ENCODE measurements at regions not wholly inside any gene's neighbourhood (a gene's known extent, or its start where the extent isn't known, plus 50 kb on each side); places are given as distances from the start of the nearest gene placed in this dataset.

GRCh38 chr3:78285032-78285728, 1245.3 kb downstream of the ROBO2 start:
- H2AFZ ChIP-seq (ENCODE audit: low read length), result no peak overlapping the region
- WGBS (ENCODE audit: low lambda C conversion rate), result 30% methylated on average over 6 of the region's 6 CpGs
- FAIRE-seq (no peak), ATAC-seq (no peak), DNase-seq (ENCODE audit: low spot score) (no peak)
- no peaks in the 10 kb centered on the region for H3K4me1 ChIP-seq (ENCODE audit: insufficient read depth, low read length)
- ChIA-PET POLR2A (no interaction called here), CTCF (ENCODE audit: low intra/inter-chr PET ratio, low total read pairs) (no interaction called here)
- H3K9ac ChIP-seq (ENCODE audit: insufficient read depth, low read depth, low read length), result no peak overlapping the region
- no peaks in the 10 kb centered on the region for H3K27me3 ChIP-seq (ENCODE audit: control insufficient read depth in 1 of 2, insufficient read depth in 2 of 2, low read length in 2 of 2)
- no peaks in the 10 kb centered on the region for H4K20me1 ChIP-seq (ENCODE audit: insufficient read depth, low read length)
- in situ Hi-C loops (cut with HindIII; ENCODE audit: extremely low pct_ligation_motif_present, low pct_unique_long_range_greater_than_20kb), result no loop called here
- TF ChIP-seq EED (CRISPR knock-in tag; IDR thresholded peaks at IDR 0.05) (no peak), ZNF44 (CRISPR knock-in tag; IDR thresholded peaks at IDR 0.05) (no peak), XBP1 (CRISPR knock-in tag; IDR thresholded peaks at IDR 0.05) (no peak), THAP7 (CRISPR knock-in tag; IDR thresholded peaks at IDR 0.05) (no peak), POLR2AphosphoS5 (IDR thresholded peaks at IDR 0.05; ENCODE audit: low read depth, low read length) (no peak), FOXM1 (CRISPR knock-in tag; IDR thresholded peaks at IDR 0.05) (no peak), ZNF782 (CRISPR knock-in tag; IDR thresholded peaks at IDR 0.05; ENCODE audit: borderline replicate concordance) (no peak), LCORL (IDR thresholded peaks at IDR 0.05) (no peak), LCORL (CRISPR knock-in tag; IDR thresholded peaks at IDR 0.05) (no peak), YY1 (IDR thresholded peaks at IDR 0.05; ENCODE audit: insufficient read depth, insufficient replicate concordance, low read depth, low read length) (no peak)
- TF ChIP-seq, protein P1, sequence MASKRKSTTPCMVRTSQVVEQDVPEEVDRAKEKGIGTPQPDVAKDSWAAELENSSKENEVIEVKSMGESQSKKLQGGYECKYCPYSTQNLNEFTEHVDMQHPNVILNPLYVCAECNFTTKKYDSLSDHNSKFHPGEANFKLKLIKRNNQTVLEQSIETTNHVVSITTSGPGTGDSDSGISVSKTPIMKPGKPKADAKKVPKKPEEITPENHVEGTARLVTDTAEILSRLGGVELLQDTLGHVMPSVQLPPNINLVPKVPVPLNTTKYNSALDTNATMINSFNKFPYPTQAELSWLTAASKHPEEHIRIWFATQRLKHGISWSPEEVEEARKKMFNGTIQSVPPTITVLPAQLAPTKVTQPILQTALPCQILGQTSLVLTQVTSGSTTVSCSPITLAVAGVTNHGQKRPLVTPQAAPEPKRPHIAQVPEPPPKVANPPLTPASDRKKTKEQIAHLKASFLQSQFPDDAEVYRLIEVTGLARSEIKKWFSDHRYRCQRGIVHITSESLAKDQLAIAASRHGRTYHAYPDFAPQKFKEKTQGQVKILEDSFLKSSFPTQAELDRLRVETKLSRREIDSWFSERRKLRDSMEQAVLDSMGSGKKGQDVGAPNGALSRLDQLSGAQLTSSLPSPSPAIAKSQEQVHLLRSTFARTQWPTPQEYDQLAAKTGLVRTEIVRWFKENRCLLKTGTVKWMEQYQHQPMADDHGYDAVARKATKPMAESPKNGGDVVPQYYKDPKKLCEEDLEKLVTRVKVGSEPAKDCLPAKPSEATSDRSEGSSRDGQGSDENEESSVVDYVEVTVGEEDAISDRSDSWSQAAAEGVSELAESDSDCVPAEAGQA (IDR thresholded peaks at IDR 0.05; ENCODE audit: low read depth), result no peak
- TF ChIP-seq, protein P1 (CRISPR knock-in tag; IDR thresholded peaks at IDR 0.05; ENCODE audit: borderline replicate concordance), result no peak
- TF ChIP-seq, protein P2, sequence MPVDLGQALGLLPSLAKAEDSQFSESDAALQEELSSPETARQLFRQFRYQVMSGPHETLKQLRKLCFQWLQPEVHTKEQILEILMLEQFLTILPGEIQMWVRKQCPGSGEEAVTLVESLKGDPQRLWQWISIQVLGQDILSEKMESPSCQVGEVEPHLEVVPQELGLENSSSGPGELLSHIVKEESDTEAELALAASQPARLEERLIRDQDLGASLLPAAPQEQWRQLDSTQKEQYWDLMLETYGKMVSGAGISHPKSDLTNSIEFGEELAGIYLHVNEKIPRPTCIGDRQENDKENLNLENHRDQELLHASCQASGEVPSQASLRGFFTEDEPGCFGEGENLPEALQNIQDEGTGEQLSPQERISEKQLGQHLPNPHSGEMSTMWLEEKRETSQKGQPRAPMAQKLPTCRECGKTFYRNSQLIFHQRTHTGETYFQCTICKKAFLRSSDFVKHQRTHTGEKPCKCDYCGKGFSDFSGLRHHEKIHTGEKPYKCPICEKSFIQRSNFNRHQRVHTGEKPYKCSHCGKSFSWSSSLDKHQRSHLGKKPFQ (CRISPR knock-in tag; IDR thresholded peaks at IDR 0.05; ENCODE audit: insufficient replicate concordance), result no peak
- TF ChIP-seq, protein P3, sequence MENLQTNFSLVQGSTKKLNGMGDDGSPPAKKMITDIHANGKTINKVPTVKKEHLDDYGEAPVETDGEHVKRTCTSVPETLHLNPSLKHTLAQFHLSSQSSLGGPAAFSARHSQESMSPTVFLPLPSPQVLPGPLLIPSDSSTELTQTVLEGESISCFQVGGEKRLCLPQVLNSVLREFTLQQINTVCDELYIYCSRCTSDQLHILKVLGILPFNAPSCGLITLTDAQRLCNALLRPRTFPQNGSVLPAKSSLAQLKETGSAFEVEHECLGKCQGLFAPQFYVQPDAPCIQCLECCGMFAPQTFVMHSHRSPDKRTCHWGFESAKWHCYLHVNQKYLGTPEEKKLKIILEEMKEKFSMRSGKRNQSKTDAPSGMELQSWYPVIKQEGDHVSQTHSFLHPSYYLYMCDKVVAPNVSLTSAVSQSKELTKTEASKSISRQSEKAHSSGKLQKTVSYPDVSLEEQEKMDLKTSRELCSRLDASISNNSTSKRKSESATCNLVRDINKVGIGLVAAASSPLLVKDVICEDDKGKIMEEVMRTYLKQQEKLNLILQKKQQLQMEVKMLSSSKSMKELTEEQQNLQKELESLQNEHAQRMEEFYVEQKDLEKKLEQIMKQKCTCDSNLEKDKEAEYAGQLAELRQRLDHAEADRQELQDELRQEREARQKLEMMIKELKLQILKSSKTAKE (CRISPR knock-in tag; IDR thresholded peaks at IDR 0.05; ENCODE audit: borderline replicate concordance), result no peak
- H3K36me3 ChIP-seq (replicated peaks in 1 of 2; ENCODE audit: control insufficient read depth in 1 of 2, insufficient read depth in 2 of 2, low read length in 2 of 2), result no peaks in the 10 kb centered on the region
- intact Hi-C loops (cut with micrococcal nuclease; ENCODE audit: unreplicated experiment), result no loop called here
- no peak overlapping the region for H3K4me2 ChIP-seq (ENCODE audit: low read depth, low read length)
- no peaks in the 10 kb centered on the region for H3K79me2 ChIP-seq (ENCODE audit: insufficient read depth, low read length)
- BruUV-seq (replicated peaks), result no TSS peak
- H3K27ac ChIP-seq (ENCODE audit: extremely low read length, insufficient read depth, low read length), result no peak overlapping the region
- H3K9me3 ChIP-seq (ENCODE audit: low read length), result no peaks in the 10 kb centered on the region
- no peak overlapping the region for H3K4me3 ChIP-seq (replicated peaks in 1 of 3; ENCODE audit: insufficient read depth in 1 of 3, low read depth in 2 of 3, low read length in 3 of 3)
